Osteocyte (in vitro differentiated cells): ENCODE measurements at regions not wholly inside any gene's neighbourhood (a gene's known extent, or its start where the extent isn't known, plus 50 kb on each side); places are given as distances from the start of the nearest gene placed in this dataset.
A peak's percentile ranks its signal among the peaks of the same experiment; 100 is the strongest.

Experiments
- DNase-seq: peaks from one replicate; pipeline ENCODE4 v3.0.0; 2021; ENCODE audit warnings: mixed read lengths; ENCODE audit not compliant: unreplicated experiment; ENCODE audit errors: extremely low spot score
- H3K27ac Mint-ChIP-seq: one replicate; pipeline ENCODE4 v1.8.0; 2021; ENCODE audit warnings: mild to moderate bottlenecking, mixed read lengths; ENCODE audit not compliant: unreplicated experiment
- H3K27me3 Mint-ChIP-seq: one replicate; pipeline ENCODE4 v1.8.0; 2021; ENCODE audit warnings: mixed read lengths; ENCODE audit not compliant: unreplicated experiment
- H3K36me3 Mint-ChIP-seq: one replicate; pipeline ENCODE4 v1.8.0; 2021; ENCODE audit warnings: mixed read lengths; ENCODE audit not compliant: unreplicated experiment
- H3K4me1 Mint-ChIP-seq: one replicate; pipeline ENCODE4 v1.8.0; 2021; ENCODE audit warnings: mixed read lengths; ENCODE audit not compliant: unreplicated experiment
- H3K4me3 Mint-ChIP-seq: one replicate; pipeline ENCODE4 v1.8.0; 2021; ENCODE audit warnings: mild to moderate bottlenecking, moderate library complexity, mixed read lengths; ENCODE audit not compliant: unreplicated experiment
- H3K9me3 Mint-ChIP-seq: one replicate; pipeline ENCODE4 v1.8.0; 2021; ENCODE audit warnings: mixed read lengths; ENCODE audit not compliant: unreplicated experiment
- CTCF ChIP-seq: fragments of 200-600 bp; sonication (generic); IDR thresholded peaks from 2 replicates; pipeline ENCODE4 v1.5.0; 2021; ENCODE audit warnings: antibody characterized with exemption, mild to moderate bottlenecking, moderate library complexity
- microRNA-seq: library from miRNA; unstranded; fragments of <30 nt; microRNA quantifications from one replicate; pipeline ENCODE4 v1.1.0, GENCODE V29; 2020; ENCODE audit not compliant: unreplicated experiment

GRCh38 chr1:209527372-209527771 lies 56.1 kb upstream of the CAMK1G start:
- H3K27ac Mint-ChIP-seq, result no peak overlapping the region
- H3K4me1 Mint-ChIP-seq, result no peaks in the 10 kb centered on the region
- TF ChIP-seq CTCF, result no peak

GRCh38 chr1:209527993-209528717 lies 55.4 kb upstream of the CAMK1G start:
- no peaks in the 10 kb centered on the region for H3K9me3 Mint-ChIP-seq
- H3K27ac Mint-ChIP-seq, result no peak overlapping the region
- no peak for TF ChIP-seq CTCF
- DNase-seq, result no peak
- no peaks in the 10 kb centered on the region for H3K36me3 Mint-ChIP-seq
- H3K4me3 Mint-ChIP-seq, result no peak overlapping the region
- peaks cover 10% of the 10 kb centered on the region for H3K27me3 Mint-ChIP-seq
- no peaks in the 10 kb centered on the region for H3K4me1 Mint-ChIP-seq

More at GRCh38 chr1:209527372-209527771, 56.1 kb upstream of the CAMK1G start:
- no peak for DNase-seq
- Mint-ChIP-seq H3K4me3 (no peak overlapping the region), H3K27me3 (peaks cover 6% of the 10 kb centered on the region), H3K36me3 (no peaks in the 10 kb centered on the region), H3K9me3 (no peaks in the 10 kb centered on the region)

- Mint-ChIP-seq H3K9me3 (no peaks in the 10 kb centered on the region), H3K4me3 (no peak overlapping the region), H3K27me3 (peaks cover 12% of the 10 kb centered on the region), H3K36me3 (no peaks in the 10 kb centered on the region), H3K4me1 (no peaks in the 10 kb centered on the region), H3K27ac (no peak overlapping the region)
- no peak for TF ChIP-seq CTCF
- no peak for DNase-seq
Measured at GRCh38 chr1:209529233-209529632, 54.3 kb upstream of the CAMK1G start.

- Mint-ChIP-seq H3K36me3 (no peaks in the 10 kb centered on the region), H3K9me3 (no peaks in the 10 kb centered on the region), H3K27me3 (peaks cover 15% of the 10 kb centered on the region), H3K4me1 (no peaks in the 10 kb centered on the region), H3K27ac (no peak overlapping the region), H3K4me3 (no peak overlapping the region)
- DNase-seq, result no peak
- TF ChIP-seq CTCF, result no peak
Measured at GRCh38 chr1:209531006-209531405, 52.5 kb upstream of the CAMK1G start.

- H3K27ac Mint-ChIP-seq, result no peak overlapping the region
- no peak for DNase-seq
Measured at GRCh38 chr1:209531549-209531948, 52.0 kb upstream of the CAMK1G start.

More at GRCh38 chr1:209531549-209531948, 52.0 kb upstream of the CAMK1G start:
- Mint-ChIP-seq H3K4me1 (no peaks in the 10 kb centered on the region), H3K4me3 (no peak overlapping the region), H3K9me3 (no peaks in the 10 kb centered on the region), H3K27me3 (peaks cover 15% of the 10 kb centered on the region), H3K36me3 (no peaks in the 10 kb centered on the region)
- TF ChIP-seq CTCF, result no peak

Small RNA genes lying in the stretch of these regions (microRNA-seq; reads per million reads assigned to microRNA genes)
- gene MIR205, result 6.0 reads per million, percentile 5 among the genes with 10 or more reads in this experiment
